Panc1 (cell line): ENCODE measurements at regions not wholly inside any gene's neighbourhood (a gene's known extent, or its start where the extent isn't known, plus 50 kb on each side); places are given as distances from the start of the nearest gene placed in this dataset.

Source experiments
- CTCF ChIP-seq: fragments of 450-650 bp; IDR thresholded peaks from 2 replicates; pipeline ENCODE4 v1.5.1; 2017; ENCODE audit warnings: mild to moderate bottlenecking
- REST ChIP-seq, 2 experiments: IDR thresholded peaks; 2 replicates each; pipeline ENCODE4 v1.6.1; 2011 to 2012; ENCODE audit warnings: low read depth in 2 of 2, control low read depth in 1 of 2, low read length in 1 of 2, mild to moderate bottlenecking in 1 of 2, moderate library complexity in 1 of 2; ENCODE audit not compliant: insufficient read depth in 1 of 2
- SIN3A ChIP-seq: IDR thresholded peaks from 2 replicates; pipeline ENCODE4 v1.6.1; 2012; ENCODE audit warnings: low read depth, mild to moderate bottlenecking, low read length, moderate library complexity, borderline replicate concordance; ENCODE audit not compliant: insufficient read depth

GRCh38 chr4:38290914-38291313 lies 330.7 kb downstream of the PTTG2 start:
- no peak for TF ChIP-seq CTCF
- no peak for TF ChIP-seq REST (IDR thresholded peaks at IDR 0.05; ENCODE audit: insufficient read depth in 1 of 2, low read depth in 2 of 2, low read length in 1 of 2)
- TF ChIP-seq SIN3A: no peak
